GM19452 (cell line): ENCODE measurements at regions not wholly inside any gene's neighbourhood (a gene's known extent, or its start where the extent isn't known, plus 50 kb on each side); places are given as distances from the start of the nearest gene placed in this dataset.

Experiments used
- ATAC-seq: cut with Tn5 transposase; IDR thresholded peaks from one replicate; pipeline ENCODE4 v1.9.1; 2021; ENCODE audit not compliant: unreplicated experiment

DNA sequence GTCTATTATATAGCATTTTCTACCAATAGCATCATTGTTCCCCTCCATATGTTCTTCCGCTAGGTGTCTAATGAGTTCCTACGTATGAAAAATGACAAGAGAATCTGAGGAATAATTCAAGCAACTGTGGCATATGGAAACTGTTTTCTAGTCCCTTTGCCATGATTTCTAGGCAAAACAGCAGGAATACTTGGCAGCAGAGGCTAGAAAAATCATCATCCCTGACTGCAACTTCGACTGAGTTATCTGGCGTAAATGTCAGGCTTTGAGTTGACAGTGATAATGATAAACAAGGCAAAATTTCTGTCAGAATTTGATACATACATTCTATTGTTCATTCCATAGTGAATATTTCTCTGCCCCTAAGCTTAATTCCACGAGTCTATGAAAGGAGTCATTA is 572.8 kb upstream of the USP15 start:
- ATAC-seq, result no peak

DNA sequence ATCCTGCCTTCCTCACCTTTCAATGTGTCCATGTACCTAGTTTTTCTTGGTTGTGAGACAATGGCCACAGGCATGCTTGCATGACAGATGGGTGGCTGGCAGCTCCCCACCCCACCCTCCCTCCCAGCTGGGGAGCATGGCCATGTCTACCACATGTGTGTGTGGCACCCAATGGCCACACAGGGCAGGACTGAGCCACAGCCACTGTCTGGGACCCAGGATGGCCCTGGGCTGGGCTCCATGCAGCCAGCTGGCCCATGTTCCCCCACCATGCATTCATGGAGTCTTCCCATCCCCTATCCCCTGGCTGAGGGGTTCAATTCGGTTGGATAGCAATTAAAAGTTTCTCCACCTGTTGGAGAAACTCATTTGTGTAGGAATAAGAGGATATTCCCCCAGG is 566.0 kb upstream of the USP15 start:
- no peak for ATAC-seq

DNA sequence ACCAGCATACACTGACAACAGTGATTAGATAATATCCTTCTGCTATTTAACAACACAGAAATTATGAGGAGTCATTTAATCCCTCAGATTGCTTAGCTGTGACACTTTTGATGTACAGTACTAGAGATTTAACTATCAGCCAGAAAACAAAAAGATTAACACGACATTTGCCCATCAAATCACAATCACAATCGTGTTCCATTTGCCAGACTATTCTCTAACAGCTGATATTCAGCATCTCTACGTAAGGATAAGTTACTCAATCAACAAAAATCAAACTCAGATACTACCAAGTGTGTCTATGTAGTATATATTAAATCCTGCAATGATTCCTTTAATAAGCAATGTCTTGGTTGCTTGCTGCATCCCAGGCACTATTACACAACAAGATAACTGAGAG is 558.7 kb upstream of the USP15 start:
- no peak for ATAC-seq

DNA sequence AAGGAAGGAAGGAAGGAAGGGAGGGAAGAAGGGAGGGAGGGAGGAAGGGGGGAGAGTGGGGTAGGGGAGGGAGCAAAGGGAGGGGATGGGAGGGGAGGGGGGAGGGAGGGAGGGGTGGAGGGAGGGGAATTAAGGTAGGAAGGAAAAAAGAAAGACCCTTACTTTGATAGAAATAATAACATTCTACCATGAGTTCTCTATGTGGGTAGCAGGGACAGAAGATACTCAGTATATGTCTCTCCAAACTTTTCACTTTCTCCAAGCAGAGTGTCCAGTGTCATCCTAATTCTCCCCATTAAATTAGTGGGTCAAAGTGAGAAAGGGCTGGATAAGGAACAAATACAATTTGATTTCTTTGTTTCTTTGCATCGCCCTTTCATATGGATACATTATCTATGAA is 553.4 kb upstream of the USP15 start:
- no peak for ATAC-seq

DNA sequence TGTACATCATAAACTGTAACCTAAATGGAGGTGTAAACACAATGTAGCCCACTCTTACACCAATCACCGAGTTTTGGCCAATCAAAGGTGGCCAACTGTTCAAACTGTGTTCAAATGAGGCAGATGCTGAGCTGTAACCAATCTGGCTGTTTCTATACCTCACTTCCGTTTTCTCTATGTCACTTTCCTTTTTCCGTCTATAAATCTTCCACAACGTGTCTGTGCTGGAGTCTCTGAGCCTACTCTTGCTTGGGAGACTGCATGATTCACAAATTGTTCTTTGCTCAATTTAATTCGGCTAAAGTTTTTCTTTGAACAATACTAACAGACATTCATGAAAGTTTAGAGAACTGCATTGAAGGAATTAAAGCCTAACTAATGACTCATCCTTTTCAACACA is 547.1 kb upstream of the USP15 start:
- no peak for ATAC-seq

DNA sequence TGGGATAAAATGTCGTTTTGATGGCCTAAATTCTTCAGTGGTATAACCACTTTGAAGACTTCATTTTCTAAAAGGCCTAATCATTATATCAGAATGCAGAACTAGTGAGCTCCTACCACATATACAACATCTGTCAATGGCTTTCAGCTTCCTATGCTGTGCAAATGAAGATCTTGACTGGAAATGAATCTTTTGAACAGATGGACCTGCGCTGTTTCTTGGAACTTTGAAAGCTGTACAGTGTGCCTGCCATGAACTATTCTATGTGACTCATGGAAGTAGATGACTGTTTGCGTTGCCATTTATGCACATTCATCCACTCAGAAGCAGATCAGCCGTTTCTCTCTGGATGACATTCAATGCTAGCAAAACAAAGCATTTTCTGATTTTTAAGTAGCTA is 542.2 kb upstream of the USP15 start:
- no peak for ATAC-seq

DNA sequence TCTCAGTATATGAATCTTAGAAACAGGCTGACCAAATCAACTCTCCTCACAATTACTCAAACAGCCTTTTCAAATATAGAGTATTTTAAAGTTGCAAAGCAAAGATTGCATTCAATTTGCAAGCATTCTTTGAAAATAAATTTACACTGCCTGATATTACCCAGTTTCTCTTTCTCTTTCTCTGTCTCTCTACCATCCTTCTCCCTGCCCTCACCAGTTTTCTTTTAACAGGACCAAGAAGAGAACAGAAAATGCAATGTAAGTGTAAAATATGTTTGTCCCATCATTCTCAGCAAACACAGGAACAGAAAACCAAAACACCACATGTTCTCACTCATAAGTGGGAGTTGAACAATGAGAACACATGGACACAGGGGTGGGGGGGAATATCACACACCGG is 520.3 kb upstream of the USP15 start:
- no peak for ATAC-seq

DNA sequence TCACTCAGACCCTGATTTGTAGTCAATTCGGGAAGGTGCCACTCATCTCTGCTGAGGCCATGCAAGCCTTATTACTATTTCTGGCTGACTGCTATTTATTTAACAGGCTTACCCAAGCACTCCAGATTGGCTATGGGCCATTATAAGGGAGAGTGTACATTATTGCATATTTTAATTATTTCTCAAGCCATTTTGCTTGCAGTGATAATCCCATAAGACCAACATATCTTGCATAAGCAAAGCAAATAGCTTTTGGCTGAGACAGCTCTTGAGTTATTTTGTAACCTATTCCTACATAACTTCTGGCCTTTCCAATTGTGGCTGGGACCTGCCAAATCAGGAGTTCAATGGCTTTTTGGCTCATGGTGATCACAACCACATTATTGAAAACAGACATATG is 509.6 kb upstream of the USP15 start:
- ATAC-seq, result no peak

DNA sequence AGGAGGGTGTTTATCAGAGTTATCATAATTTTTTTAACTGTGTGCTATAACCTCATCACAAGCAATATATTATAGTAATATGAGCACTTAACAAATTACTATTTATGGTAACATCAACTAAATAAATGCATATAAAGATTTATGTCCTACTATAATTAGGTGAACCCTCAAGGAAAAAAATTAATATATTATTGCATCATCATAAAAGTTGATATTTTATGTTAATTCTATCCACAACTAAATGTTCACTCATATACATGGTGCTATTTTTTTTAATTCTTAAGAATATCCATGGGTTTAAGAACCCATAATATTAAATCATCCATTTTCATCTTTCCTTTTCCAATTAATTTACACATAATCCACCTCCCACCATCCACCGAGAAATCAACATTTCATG is 506.0 kb upstream of the USP15 start:
- no peak for ATAC-seq

DNA sequence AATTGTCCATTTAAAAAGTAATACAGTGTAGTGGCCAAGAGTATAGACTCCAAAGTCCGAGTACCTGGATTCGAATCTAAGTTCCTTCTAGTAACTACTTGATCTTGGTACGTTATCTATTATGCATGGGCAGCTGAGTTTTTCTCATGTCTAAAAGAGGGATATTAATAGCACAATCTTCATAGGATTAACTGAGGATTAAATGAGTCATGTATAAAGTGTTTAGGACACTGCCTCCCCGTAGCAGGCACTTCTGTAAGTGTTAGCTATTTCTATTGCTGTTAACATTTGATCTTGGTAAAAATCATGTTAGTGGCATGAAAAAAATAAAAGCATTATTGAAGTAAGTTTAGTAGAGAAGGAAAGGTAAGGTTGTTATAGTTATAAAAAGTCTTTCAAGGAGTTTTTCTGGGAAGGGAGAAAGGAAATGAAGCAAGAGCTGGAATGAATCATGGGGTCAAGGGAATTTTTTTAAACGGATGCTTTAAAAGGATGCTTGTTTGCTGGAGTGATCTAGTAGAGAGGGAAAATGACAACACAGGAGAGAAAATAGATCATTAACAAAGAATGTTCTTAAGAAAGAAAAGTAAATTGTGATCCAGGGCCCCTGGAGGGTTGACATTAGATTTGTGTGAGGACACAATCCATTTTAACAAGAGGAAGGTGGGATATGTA is 502.2 kb upstream of the USP15 start:
- no peak for ATAC-seq

DNA sequence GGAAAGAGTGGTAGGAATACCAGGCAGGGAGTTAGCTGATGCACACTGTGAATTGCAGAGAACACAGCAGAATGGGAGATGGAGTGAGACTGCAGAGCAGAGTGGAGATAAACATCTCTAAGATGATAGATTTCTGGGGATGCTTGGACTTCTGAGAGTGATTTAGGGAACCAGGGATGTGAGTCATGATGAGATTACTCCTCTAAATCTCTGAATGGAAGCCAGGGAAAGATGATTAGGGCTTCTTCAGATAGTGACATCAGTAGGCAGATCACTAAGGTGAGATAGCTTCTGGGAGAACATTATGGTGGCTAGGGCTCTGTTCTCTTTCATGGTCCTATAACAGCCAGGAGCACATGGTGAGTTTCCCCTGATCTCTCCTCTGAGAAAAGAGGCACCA is 501.5 kb upstream of the USP15 start:
- no peak for ATAC-seq

DNA sequence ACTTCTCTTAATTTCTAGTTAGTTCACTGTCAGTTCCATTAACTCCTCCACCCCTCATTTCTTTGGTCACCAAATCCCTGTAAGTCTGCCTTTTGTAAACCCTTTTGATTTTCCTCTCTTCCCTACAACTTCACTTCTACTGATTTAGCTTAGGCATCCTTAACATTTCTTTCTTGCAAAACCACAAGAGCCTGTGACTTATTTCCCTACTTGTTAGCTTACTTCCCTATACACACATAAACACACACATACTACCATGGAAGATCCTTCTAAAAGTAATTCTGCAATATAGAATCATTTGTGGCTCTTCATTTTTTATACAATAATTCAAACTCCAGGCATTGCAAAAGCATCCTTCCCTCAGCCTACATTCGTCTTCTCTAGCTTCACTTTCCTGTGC is 494.3 kb upstream of the USP15 start:
- ATAC-seq, result no peak

DNA sequence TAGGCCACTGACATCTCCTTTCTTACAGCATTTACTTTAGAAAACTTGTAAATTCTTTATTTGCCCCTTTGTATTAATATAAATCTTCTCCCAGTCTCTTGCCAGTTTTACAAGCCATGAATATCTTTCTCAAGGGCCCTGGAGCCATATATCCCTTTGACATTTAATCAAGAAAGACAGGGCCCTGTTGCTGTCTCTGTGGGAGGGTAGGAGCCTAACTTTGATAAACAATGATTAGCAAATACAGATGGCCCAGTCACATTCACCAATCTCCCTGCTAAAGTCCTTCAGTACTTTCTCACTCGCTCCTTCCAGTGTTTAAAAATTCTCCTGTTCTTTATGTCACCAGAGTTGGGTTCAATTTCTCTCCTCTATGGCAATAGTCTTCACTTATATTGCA is 479.8 kb upstream of the USP15 start:
- ATAC-seq, result no peak

DNA sequence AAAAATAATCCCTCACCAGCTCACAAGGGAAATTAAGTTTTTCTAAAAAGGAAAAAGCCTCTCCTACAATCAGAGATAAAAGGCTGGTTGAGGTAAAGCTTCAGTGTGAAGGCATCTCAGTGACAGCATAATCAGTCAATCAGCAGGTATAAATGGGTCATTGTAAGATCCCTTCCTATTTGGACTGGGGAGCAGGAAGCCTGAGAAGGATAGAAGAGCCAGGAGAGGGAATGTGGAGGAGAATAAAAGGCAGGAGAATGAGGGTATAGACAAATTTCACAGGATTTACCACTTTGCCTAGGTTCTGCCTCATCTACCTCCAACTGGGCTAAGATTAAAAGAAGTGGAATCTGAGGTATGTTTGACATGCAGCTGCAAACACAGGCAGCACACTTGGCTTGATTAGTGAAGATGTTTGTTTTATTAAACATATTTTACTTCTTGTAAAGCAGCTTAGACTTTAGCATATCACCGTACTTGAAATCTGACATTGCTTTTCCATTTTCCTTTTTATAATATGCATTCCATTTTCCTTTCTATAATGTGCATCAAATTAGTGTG is 479.1 kb upstream of the USP15 start:
- ATAC-seq, result no peak

DNA sequence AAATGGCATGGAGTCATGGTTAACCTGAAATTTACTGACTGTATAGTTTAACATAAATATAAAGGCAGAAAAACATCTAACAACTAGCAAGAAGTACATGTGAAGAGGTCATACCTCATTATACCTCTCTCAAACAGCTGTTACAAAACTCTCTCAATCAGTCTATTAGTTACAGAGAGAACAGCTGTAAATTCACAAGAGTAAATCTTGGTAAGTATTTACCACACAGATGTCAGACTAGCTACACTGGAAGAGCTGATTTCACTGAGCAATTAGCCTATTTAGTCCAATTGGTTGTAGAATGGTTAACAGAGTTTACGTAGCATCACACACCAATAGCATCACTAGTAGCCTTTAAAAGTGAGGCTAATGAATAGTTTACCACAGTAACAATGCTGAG is 463.4 kb upstream of the USP15 start:
- no peak for ATAC-seq

DNA sequence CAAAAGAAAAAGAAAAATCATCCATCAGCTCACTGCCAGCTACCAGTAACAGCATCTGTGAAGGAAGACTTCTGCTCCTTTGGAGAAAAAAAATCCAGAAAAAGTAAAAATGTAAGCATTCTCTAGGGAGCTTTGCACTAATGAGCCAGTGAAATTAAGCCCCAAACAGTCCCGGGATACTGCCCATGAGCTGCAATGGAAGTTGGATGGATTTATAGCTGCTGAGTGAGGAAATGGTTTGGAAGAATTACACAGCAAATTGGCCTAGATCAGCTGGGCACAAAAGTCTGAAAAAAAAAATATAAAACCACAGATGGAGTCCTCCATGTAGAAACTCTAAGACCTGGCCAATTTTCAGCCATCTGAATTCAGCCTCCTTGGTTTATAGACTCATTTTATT is 462.9 kb upstream of the USP15 start:
- ATAC-seq, result no peak

DNA sequence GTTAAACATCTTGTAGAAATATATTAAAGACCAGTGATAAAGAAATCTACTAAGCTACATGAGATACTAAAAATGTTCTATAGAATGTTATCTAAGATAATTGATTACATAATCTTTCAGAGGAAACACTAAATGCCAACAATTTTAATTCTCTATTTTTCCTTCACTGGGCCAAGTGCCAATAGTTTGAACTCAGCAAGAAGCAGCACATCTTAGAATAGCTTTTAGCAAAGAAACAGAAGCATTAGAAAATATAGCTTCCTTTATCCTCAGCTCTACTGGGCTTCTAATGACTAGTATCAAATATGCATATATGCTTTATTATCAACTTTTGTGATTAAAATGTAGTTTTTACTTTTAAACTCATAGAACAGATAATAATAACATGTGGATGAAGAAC is 461.4 kb upstream of the USP15 start:
- no peak for ATAC-seq

DNA sequence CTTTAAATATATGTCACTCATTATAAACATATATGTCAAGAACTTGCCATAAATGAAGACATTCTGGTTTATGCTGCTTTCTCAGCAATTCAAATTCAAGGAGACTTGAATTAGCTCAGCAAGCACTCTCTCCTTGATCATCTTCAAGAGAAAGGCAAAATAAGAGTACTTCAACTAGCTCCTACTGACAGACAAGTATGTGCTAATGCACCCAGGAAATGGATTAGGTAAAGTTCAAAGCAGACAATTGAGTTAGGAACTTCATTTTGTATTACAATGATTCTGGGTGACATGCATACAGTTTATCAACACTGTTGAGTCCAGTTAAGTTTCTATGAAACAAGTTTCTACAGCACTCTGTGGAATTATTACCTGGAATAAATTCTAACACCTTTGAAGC is 455.9 kb upstream of the USP15 start:
- ATAC-seq, result no peak

DNA sequence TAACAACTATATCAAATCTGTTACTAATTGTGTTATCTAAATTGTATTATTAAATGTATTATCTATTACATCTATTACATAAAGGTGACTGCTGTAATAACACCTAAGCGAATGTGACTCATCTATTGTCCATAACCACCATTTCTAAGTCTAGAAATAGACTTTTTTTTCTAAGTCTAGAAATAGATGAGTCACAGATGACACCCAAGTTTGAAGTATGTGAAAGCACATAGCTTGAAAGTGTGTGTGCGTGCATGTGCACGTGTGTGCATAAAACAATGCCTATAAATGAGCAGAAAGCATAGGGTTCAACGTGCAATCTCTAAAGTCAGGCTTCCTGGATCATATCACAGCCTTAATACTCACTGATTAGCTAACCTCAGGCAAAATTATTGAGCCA is 451.3 kb upstream of the USP15 start:
- ATAC-seq, result no peak

DNA sequence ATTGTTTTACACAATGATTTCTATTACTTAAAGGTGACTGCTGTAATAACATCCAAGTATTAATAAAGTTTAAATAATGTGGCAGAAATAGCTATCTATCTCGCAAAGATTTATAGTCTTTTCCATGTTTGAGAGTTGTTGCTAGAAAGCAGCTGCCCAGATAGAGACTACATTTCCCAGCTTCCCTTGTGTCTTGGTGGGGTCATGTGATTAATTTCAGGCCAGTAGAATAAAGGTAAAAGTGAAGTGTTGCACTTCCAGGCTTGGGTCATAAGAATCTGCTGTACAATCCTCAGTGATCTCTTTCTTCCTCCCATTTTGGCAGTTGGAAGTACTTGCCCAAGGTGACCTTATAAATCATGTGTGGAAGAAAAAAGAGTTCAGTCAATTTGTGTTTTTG is 449.7 kb upstream of the USP15 start:
- no peak for ATAC-seq

DNA sequence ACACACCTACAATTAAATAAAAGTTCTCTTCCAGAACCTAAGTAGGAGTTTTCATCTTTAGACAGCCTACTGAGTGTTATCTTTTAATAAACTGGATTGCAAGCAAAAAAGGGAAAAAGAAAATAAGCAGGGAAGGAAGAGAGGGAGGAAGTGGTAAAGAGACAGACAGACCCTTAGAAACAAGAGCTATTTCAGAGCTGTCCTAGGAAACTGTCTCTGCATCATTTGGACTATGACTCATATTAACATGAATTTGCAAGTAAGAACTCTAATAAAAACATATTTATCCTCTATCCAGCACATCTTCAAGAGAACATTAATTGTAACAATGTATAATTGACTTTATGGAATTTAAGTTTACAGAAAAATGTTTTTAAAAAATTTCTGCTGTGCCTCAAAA is 438.8 kb upstream of the USP15 start:
- ATAC-seq, result no peak

DNA sequence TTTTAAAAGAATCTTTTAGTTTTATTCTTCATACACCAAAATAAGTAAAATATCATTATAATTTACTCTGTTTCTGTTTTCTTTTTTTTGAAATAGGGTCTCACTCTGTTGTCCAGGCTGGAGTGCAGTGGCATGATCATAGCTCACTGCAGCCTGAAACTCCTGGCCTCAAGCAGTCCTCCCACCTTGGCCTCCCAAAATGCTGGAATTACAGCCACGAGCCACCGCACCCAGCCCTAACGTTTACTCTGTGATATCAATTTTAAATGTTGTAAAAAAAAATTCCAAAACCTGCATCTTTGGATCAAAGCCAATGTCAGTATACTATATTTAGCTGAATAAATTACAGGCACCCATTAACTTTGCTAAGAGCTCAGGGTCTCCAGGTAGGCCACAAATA is 437.1 kb upstream of the USP15 start:
- ATAC-seq, result no peak

DNA sequence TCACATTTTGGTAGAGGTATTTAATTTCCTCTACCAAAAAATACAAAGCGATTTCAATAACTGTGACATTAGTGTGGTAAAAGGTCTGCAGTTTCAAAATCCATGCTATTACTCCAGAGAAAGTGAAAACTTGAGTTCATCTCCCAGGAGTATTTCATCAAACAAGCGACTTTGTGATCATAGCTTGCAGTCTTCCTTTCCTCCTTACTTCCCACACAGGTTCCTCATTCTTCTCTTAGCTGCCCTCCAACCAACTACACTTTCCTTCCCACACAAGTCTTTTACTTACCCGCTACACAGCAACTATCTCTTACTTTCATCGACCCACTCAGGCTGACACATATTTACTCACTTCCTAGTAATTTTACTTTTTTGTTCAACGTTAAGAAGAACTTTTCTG is 413.4 kb upstream of the USP15 start:
- no peak for ATAC-seq
